Testis (tissue), 2 donors: ENCODE measurements at regions not wholly inside any gene's neighbourhood (a gene's known extent, or its start where the extent isn't known, plus 50 kb on each side); places are given as distances from the start of the nearest gene placed in this dataset.

Experiments
- DNase-seq: peaks from one replicate; pipeline ENCODE4 v3.0.0-alpha.2; 2019
- H3K27ac ChIP-seq, 2 donors: fragments of 200-600 bp; sonication (generic); one replicate each; pipeline ENCODE4 v1.5.1; 2019
- H3K27me3 ChIP-seq: fragments of 200-600 bp; sonication (generic); one replicate; pipeline ENCODE4 v1.5.1; 2019
- H3K36me3 ChIP-seq: fragments of 200-600 bp; sonication (generic); one replicate; pipeline ENCODE4 v1.5.1; 2017; ENCODE audit warnings: low read depth; ENCODE audit errors: missing control alignments
- H3K4me1 ChIP-seq: fragments of 200-600 bp; sonication (generic); one replicate; pipeline ENCODE4 v1.5.1; 2019
- H3K4me3 ChIP-seq, 2 donors: fragments of 200-600 bp; sonication (generic); one replicate each; pipeline ENCODE4 v1.5.1; 2017 to 2019
- H3K9me3 ChIP-seq: fragments of 200-600 bp; sonication (generic); one replicate; pipeline ENCODE4 v1.5.1; 2017
- POLR2A ChIP-seq: fragments of 450-650 bp; IDR thresholded peaks from one replicate; pipeline ENCODE4 v1.6.1; 2017; ENCODE audit warnings: antibody characterized with exemption, mild to moderate bottlenecking, moderate library complexity
- WGBS, 2 donors: methylation state at CpG; one replicate each; pipeline ENCODE4 v1.1.5; 2018; 5-methylcytosine and 5-hydroxymethylcytosine counted together
- intact Hi-C: fragments of 100-400 bp; cut with DNase I; formaldehyde crosslinking; loops from one replicate; pipeline ENCODE4 v1.15.1; 2023; ENCODE audit warnings: low total_unique reads
- TF ChIP-seq, protein P1 (sequence below), 3 experiments: fragments of 450-650 bp in 2 of 3; fragments of 200-600 bp in 1 of 3; sonication (generic) in 1 of 3; IDR thresholded peaks; one replicate each; pipeline ENCODE4 v1.5.1; 2016 to 2019; ENCODE audit warnings: antibody characterized with exemption in 3 of 3, mild to moderate bottlenecking in 2 of 3, moderate library complexity in 1 of 3

DNA sequence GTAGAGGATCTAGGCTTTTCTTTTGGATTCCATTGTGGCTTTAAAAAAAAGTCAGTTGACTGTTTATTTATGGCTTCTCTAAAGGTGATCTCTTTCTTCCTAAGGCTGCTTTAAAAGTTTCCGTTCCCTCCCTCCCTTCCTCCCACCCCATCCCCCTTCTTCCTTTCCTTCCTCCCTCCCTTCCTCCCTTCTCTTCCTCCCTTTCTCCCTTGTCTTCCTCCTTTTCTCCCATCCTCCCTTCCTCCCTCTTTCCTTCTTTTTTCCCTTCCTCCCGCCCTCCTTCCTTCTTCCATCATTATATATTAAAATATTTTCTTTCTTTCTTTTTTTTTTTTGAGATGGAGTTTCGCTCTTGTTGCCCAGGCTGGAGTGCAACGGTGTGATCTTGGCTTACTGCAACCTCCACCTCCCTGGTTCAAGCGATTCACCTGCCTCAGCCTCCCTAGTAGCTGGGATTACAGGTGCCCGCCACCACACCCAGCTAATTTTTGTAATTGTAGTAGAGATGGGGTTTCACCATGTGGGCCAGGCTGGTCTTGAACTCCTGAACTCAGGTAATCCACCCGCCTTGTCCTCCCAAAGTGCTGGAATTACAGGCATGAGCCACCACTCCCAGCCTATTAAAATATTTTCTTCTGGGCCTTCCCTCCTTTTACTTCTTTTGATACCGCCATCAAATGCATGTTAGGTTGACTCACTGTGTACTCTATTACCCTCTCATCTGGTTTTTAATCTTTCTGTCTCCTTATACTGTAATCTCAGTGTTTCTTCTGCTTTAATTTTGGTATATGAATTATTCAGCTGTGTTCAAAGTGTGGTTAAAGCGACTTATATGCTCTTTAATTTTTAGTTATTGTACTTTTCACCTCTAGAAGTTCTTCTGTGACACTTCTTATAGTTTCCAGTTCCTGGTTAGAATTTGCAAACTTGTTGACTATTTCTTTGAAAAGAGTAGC is 59.2 kb upstream of the ATP5PO start:
- DNase-seq, result no peak
- Histone ChIP-seq H3K4me1 (no peaks in the 10 kb centered on the region), H3K27ac (no peak overlapping the region), H3K4me3 (no peak overlapping the region), H3K9me3 (no peaks in the 10 kb centered on the region), H3K36me3 (no peaks in the 10 kb centered on the region), H3K27me3 (no peaks in the 10 kb centered on the region)
- TF ChIP-seq, protein P1, sequence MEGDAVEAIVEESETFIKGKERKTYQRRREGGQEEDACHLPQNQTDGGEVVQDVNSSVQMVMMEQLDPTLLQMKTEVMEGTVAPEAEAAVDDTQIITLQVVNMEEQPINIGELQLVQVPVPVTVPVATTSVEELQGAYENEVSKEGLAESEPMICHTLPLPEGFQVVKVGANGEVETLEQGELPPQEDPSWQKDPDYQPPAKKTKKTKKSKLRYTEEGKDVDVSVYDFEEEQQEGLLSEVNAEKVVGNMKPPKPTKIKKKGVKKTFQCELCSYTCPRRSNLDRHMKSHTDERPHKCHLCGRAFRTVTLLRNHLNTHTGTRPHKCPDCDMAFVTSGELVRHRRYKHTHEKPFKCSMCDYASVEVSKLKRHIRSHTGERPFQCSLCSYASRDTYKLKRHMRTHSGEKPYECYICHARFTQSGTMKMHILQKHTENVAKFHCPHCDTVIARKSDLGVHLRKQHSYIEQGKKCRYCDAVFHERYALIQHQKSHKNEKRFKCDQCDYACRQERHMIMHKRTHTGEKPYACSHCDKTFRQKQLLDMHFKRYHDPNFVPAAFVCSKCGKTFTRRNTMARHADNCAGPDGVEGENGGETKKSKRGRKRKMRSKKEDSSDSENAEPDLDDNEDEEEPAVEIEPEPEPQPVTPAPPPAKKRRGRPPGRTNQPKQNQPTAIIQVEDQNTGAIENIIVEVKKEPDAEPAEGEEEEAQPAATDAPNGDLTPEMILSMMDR (IDR thresholded peaks at IDR 0.05), result no peak
- TF ChIP-seq POLR2A, result no peak
- 95 to 96% methylated on average over 9 of the region's 9 CpGs for WGBS, 2 donors
- intact Hi-C loops, result no loop called here

DNA sequence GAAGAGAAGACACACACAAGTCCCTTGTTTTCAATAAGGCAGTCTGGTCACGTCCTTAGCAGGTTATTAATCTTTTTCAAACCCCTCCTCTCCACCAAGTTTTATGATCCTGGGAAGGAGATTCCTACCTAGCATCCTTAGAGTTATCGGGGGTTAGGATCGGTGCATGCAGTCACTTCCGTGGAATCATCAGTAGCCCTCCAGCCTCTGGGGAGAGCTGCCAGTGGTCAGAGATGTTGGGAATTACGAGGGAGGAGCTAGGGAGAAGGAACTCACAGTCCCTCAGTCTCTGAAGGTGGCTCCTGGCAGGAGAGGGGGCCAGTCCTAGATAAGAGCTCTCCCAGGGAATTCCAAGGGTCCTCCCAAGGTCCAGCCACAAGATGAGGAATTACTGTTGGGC is 57.7 kb upstream of the ATP5PO start:
- no peaks in the 10 kb centered on the region for H3K4me1 ChIP-seq
- TF ChIP-seq, protein P1 (IDR thresholded peaks at IDR 0.05), result no peak
- no peak overlapping the region for H3K4me3 ChIP-seq
- WGBS, 2 donors, result 59 to 70% methylated on average over 5 of the region's 5 CpGs
- DNase-seq, result no peak
- no peaks in the 10 kb centered on the region for H3K27me3 ChIP-seq
- no peak overlapping the region for H3K27ac ChIP-seq
- H3K9me3 ChIP-seq, result no peaks in the 10 kb centered on the region
- intact Hi-C loops, result no loop called here
- H3K36me3 ChIP-seq, result no peaks in the 10 kb centered on the region

DNA sequence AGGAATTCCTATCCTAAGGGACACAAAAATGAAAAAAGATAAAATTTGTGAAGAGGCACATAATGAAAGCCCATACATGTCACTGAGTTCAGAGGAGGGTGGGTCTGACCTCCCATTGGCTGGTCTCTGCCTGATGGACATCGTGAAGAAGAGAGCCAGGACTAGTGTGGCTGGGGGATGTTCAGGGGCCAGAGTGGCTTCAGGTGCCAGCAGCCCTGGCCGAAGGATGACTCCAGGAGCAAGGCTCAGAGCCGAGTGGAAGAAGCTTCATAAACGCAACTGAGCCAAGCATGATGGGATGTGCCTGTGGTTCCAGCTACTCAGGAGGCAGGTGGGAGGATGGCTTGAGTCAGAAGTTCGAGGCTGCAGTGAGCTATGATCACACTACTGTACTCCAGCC is 56.9 kb upstream of the ATP5PO start:
- Histone ChIP-seq H3K36me3 (no peaks in the 10 kb centered on the region), H3K27me3 (no peaks in the 10 kb centered on the region), H3K4me3 (no peak overlapping the region), H3K27ac (no peak overlapping the region), H3K4me1 (no peaks in the 10 kb centered on the region), H3K9me3 (no peaks in the 10 kb centered on the region)
- DNase-seq, result no peak
- no peak for TF ChIP-seq POLR2A
- TF ChIP-seq, protein P1 (IDR thresholded peaks at IDR 0.05), result no peak
- 83 to 87% methylated on average over 5 of the region's 5 CpGs for WGBS, 2 donors
- intact Hi-C loops, result no loop called here

DNA sequence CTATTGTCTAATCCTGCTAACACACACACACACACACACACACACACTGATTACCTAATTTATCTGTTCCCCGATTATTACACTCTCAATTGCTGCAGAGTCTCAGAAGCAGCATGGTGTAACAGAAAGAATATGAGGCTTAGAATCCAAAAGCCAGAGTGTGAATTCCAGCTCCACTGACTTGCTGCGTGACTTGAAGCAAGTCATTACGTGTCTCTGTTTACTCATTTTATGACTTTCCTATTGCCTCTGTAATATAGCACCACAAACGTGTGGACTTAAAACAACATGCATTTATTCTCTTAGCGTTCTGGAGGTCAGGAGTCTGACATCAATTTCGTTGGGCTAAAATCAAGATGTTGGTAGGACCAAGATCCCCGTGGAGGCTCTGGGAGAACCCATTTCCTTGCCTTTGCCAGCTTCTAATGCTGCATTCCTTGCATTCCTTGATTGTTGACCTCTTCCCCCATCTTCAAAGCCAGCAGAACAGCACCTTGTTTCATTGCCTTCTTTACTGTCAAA is 55.9 kb upstream of the ATP5PO start:
- 72 to 74% methylated on average over 7 of the region's 7 CpGs for WGBS, 2 donors
- H3K9me3 ChIP-seq, result no peaks in the 10 kb centered on the region
- H3K36me3 ChIP-seq, result no peaks in the 10 kb centered on the region
- no peak for DNase-seq
- intact Hi-C loops, result no loop called here
- H3K27ac ChIP-seq, result no peak overlapping the region
- TF ChIP-seq POLR2A, result no peak
- no peak overlapping the region for H3K4me3 ChIP-seq
- no peaks in the 10 kb centered on the region for H3K27me3 ChIP-seq
- H3K4me1 ChIP-seq, result no peaks in the 10 kb centered on the region

DNA sequence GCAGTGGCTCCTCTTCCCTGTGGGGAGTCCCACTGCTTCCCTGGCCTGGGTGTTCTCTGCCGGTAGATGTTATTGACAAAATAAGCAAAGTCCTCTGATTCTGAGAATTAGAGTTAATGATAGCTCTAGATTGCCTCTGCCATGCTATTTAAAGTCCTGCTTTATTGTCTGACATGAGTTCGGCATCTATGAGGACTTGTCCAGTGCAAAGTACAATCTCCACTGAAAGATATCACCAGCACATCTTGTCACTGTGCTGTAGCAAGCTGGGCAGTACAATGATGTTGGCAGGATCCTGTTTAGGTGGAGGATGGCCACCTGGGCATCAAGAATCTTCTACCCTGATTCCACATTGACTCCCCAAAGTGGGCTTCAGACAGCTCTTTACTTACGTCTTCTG is 54.0 kb upstream of the ATP5PO start:
- no peak for TF ChIP-seq POLR2A
- TF ChIP-seq, protein P1 (IDR thresholded peaks at IDR 0.05), result no peak
- Histone ChIP-seq H3K27ac (no peak overlapping the region), H3K36me3 (no peaks in the 10 kb centered on the region), H3K27me3 (no peaks in the 10 kb centered on the region), H3K9me3 (no peaks in the 10 kb centered on the region), H3K4me3 (no peak overlapping the region), H3K4me1 (no peaks in the 10 kb centered on the region)
- intact Hi-C loops, result no loop called here
- no peak for DNase-seq
- 71 to 94% methylated on average over 3 of the region's 3 CpGs for WGBS, 2 donors
